ENCODE measurements at regions not wholly inside any gene's neighbourhood (a gene's known extent, or its start where the extent isn't known, plus 50 kb on each side); places are given as distances from the start of the nearest gene placed in this dataset.

DNA sequence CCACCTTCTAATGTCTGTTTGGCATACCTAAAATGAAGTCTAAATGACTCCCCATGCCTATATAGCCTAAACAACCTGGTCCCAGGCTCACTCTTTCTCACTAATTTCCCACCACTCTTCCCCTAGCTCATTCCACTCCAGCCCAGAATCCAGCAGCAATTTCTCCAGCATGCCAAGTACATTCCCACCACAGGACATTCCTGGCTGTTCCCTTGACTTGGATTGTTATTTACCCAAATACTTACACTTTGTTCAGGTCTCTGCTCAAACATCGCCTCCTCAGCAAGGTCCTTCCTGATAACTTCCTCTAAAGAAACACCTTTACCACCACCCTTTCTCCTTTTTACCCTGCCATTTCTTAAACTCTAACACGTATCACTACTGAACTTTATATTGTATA, 743.4 kb downstream of the RPS29 start:
- Mint-ChIP-seq H3K36me3 (no peaks in the 10 kb centered on the region), H3K27ac (no peak overlapping the region), H3K9me3 (peaks cover 3 to 9% of the 10 kb centered on the region in 2 donors)
- no peak for ATAC-seq
- no peak for DNase-seq (ENCODE audit: low spot score in 2 of 2)

DNA sequence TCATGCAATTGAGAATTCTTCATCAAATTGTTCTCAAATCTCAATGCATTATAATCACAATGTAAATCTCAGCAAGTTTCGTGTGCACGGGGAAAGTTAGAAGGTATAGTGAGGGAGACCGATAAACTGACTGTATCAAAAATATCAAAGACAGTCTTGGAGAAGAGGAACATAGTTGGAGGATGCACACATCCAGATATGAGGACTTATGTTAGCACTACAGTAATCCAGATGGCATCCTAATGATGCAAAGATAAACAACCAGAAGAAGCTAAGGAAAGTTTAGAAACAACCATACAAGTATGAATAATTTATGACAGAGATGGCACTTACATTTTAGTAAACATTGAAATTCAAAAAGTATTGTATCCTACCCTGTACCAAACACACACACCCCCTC, 760.1 kb downstream of the RPS29 start:
- ATAC-seq (no peak), DNase-seq (ENCODE audit: low spot score in 2 of 2) (no peak)
- H3K36me3 Mint-ChIP-seq: no peaks in the 10 kb centered on the region
- no peak overlapping the region for H3K27ac Mint-ChIP-seq
- H3K9me3 Mint-ChIP-seq: peaks cover 4 to 7% of the 10 kb centered on the region in 2 donors

DNA sequence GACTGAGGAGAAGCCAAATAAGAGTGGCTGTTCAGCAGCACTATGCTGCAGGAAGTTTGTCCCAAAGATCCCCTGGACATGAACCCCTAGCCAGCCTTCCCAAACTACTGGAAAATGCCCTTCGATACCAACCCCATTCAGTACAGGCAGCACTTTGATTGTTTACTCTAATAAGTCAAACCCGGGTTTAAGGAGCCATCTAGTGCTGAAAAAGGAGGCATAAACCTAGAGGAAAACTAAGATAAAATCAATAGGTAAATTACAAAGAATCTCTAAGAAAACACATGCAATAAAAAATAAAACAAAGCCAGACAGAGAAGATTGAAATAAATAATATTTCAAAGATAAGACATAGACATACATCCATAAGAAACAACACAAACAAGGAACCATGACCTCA, 771.6 kb downstream of the RPS29 start:
- Mint-ChIP-seq H3K27ac (no peak overlapping the region), H3K9me3 (peaks cover 5 to 8% of the 10 kb centered on the region in 2 donors), H3K36me3 (no peaks in the 10 kb centered on the region)
- DNase-seq (ENCODE audit: low spot score in 2 of 2): no peak
- no peak for ATAC-seq

DNA sequence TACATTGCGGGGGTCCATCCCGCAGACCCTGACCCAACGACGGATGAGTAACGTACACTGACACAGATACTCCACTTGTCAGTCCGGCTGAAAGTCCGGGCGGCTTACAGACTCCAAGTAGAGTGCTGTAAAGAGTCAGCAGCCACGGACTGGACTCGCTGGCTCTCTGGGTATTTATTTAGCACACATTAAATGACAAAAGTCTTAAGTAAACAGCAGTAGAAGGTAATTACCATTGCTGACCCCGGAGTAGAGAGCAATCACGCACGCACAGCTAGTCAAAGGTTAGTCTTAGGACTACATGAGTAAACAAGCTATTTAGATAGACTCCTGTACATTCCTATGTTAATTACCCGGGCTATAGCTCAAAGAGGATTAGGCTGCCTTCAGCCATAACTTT, 780.9 kb downstream of the RPS29 start:
- ATAC-seq (no peak), DNase-seq (ENCODE audit: low spot score in 2 of 2) (no peak)
- Mint-ChIP-seq H3K27ac (no peak overlapping the region), H3K9me3 (peaks cover 10 to 15% of the 10 kb centered on the region in 2 donors), H3K36me3 (no peaks in the 10 kb centered on the region)

DNA sequence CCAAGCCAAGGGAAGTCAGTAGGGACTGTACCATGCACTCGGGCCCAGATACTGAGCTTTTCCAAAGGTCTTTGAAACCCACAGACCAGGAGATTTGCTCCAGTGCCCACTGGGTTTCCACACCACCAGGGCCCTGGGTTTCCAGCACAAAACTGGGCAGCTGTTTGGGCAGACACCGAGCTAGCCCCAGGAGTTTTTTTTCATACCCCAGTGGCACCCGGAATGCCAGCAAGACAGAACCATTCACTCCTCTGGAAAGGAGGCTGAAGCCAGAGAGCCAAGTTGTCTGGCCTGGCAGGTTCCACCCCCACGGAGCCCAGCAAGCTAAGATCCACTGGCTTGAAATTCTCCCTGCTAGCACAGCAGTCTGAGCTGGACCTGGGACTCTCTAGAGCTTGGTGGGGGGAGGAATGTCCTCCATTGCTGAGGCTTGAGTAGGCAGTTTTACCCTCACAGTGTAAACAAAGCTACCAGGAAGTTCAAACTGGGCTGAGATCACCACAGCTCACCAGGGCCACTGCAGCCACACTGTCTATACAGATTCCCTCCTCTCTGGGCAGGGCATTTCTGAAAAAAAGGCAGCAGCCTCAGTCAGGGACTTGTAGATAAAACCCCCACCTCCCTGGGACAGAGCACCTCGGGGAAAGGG, 793.7 kb downstream of the RPS29 start:
- Mint-ChIP-seq H3K27ac (no peak overlapping the region), H3K36me3 (no peaks in the 10 kb centered on the region), H3K9me3 (peaks cover 21 to 23% of the 10 kb centered on the region in 2 donors)
- ATAC-seq (no peak), DNase-seq (ENCODE audit: low spot score in 2 of 2) (no peak)

DNA sequence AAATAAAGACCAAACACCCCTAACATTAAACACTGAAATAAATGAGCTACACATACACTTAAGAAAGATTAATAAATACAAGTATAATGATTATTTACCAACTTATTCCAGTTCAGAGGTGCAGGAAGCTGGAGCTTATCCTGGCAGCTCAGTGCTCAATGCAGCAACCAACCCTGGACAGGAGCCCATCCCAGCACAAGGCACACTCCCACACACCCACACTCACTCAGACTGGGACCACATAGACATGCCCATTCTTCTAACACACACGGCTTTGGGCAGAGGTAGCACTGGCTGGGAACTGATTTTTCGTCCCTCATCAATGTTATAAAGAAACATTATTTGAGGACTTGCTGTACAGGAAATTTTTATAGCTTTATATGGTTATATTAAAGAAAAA, 797.4 kb downstream of the RPS29 start:
- peaks cover 7 to 8% of the 10 kb centered on the region in 2 donors for H3K9me3 Mint-ChIP-seq
- DNase-seq (ENCODE audit: low spot score in 2 of 2) (no peak), ATAC-seq (no peak)
- H3K27ac Mint-ChIP-seq: no peak overlapping the region
- H3K36me3 Mint-ChIP-seq: no peaks in the 10 kb centered on the region

DNA sequence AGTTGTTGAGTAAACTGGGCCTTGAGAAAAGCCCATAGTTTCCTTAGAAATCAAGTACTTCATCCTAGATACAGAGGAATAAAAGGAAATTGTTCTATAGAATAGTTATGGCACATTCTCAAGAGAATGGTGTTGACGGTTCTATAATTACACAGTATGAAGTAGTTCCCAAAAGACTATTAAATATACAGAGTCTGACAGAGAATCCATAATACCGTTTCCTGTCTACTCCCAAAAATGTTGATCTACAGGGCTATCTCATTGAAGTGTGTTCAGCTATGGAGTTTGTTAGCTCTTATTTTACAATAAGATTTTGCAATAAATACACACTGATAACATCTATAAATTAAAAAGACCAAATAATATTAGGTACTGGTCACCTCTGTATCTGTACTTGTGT, 799.7 kb downstream of the RPS29 start:
- peaks cover 6 to 8% of the 10 kb centered on the region in 2 donors for H3K9me3 Mint-ChIP-seq
- no peak for ATAC-seq
- no peak for DNase-seq (ENCODE audit: low spot score in 2 of 2)
- H3K27ac Mint-ChIP-seq: no peak overlapping the region
- no peaks in the 10 kb centered on the region for H3K36me3 Mint-ChIP-seq

DNA sequence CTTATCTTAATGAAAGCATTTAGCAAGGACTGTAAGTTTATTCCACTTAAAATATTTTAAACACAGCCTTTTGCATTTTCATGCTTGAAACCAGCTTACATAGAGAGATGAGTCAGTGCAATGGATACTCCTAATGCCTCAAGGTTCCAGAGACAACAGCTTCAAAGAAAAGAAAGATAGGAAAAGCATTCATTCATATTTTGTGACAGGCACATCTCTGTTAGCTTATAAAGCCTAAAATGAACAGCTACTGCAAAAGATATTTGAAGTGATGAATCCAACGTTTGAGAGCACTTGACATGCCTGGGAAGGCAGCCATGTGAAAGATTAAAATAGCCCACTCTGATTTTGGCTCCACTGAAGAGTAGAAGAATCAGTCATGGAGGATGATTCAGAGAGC, 814.5 kb downstream of the RPS29 start:
- ATAC-seq (no peak), DNase-seq (ENCODE audit: low spot score in 2 of 2) (no peak)
- no peaks in the 10 kb centered on the region for H3K36me3 Mint-ChIP-seq
- H3K9me3 Mint-ChIP-seq: peaks cover 6 to 9% of the 10 kb centered on the region in 2 donors
- no peak overlapping the region for H3K27ac Mint-ChIP-seq

DNA sequence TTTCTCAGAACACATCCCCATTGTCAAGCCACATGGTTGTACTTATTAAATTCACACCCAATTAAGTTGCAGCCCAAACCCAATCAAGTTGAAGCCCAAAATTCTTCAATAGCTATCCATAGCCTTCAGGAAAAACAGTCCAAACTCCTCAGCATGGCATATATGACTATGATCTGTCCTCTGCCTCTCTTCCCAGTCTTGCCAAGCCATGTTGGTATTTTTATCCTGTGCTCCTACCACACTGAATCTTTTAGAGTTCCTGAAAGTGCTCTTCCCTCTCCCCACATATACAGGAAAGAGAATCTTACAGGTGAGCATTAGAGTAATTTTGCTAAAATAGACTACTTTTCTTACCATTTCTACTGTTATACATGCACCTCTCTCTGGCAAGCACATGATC, 834.9 kb downstream of the RPS29 start:
- no peak for DNase-seq (ENCODE audit: low spot score in 2 of 2)

DNA sequence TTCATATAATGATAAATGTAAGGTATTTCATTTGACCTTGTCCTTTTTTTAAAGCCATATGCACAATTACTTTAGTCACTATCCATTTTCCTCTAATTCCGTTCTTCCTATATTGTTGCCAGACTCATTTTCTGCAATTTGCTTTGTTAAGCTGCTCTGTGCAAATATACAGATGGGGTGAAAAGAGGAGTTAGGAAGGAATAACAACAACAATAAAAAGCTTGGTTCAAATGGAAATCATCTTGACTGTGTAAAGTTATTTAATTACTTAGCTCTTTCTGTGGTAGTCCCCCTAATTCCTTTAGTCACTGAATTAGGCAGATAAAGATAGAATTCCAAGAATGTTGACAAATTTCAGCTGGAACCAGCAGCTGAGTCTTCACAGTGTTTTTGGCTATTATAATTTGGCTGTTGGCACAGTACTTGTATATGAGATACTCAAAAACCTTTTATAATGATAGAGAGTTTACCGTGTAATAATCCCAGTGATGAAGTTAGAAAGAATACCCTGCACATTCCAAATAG, 838.0 kb downstream of the RPS29 start:
- DNase-seq (ENCODE audit: low spot score in 2 of 2) (no peak), ATAC-seq (no peak)
- peaks cover 9 to 11% of the 10 kb centered on the region in 2 donors for H3K9me3 Mint-ChIP-seq
- no peak overlapping the region for H3K27ac Mint-ChIP-seq
- H3K36me3 Mint-ChIP-seq: no peaks in the 10 kb centered on the region

More for the DNA sequence above, 834.9 kb downstream of the RPS29 start:
- Mint-ChIP-seq H3K36me3 (no peaks in the 10 kb centered on the region), H3K9me3 (peaks cover 5 to 22% of the 10 kb centered on the region in 2 donors), H3K27ac (no peak overlapping the region)
- ATAC-seq: no peak

DNA sequence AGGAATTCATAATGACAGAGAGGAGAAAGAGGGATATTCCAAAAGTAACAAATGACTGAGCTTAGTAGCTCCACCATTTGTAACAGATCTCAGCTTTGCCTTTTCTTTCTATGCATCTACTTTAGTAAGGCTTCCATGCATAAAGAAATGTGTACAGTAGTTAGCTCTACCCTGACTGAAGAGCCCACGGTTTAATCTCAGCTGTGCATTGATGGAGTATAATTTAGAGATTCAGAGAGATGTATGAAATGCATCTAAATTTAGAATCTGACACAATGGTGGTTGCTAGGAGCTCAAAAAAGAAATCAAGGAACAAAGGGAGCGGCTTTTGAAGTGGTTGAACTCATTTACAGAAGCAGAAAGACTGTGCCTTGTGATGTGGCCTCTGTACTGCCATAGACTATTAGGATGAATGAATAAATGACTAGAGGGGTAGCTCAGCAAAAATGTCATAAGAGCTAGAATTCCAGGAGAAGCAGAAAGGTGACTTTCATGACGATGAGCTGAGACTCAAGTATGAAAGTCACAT, 838.6 kb downstream of the RPS29 start:
- no peak for DNase-seq (ENCODE audit: low spot score in 2 of 2)
- H3K36me3 Mint-ChIP-seq: no peaks in the 10 kb centered on the region
- ATAC-seq: no peak
- H3K27ac Mint-ChIP-seq: no peak overlapping the region
- H3K9me3 Mint-ChIP-seq: peaks cover 9 to 11% of the 10 kb centered on the region in 2 donors

DNA sequence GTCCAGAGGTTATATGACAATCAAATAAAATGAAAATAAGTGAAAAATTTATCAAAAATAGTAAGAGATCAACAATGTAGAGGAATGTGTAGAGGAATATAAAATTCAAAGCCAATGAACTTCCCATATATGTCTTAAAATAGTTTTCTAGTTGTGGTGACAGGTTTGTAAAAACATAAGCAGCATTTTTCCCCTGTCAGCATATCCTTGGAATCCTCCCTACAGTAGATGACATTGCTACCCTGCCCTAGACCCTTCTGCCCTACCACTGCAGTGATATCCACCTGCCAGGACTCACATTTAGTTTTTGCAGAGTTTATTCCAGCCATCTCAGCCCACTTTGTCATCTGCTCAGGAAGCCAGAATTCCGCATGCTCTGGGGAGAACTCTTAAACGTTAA, 842.0 kb downstream of the RPS29 start:
- ATAC-seq (no peak), DNase-seq (ENCODE audit: low spot score in 2 of 2) (no peak)
- Mint-ChIP-seq H3K36me3 (no peaks in the 10 kb centered on the region), H3K9me3 (peaks cover 4 to 19% of the 10 kb centered on the region in 2 donors), H3K27ac (no peak overlapping the region)

DNA sequence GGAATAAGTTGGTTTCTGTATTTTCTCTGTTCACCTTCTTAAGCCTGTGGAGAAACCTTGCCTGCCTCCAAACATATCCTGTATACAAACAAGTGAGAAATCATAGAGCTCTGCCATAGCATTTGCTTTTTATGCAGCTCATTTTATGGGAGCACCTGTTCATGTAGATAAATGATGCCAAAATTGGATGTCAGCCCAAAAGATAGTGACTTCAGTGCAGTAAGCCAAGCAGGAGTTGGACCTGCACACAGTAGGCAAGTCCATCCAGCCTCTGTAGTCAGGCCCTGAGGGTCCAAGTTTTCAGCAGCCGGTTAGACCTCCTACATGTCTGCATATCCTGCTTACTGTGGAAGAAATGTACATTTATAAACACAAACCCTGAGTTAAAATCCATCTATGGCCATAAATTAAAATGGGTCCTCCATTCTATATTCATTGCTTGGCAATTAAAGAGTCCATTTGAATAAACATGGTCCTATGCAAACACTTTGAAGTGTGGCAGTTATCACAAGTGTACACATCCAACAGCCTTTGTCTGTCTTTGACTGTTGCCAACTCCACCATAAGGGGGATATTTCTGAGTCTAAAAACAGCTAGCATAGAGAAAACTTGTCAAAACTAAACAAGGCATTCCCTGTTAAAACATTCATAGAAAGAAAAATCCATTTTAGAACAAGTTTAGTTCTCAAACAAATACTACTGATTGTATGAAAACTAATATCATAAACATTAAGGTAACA, 847.8 kb downstream of the RPS29 start:
- H3K36me3 Mint-ChIP-seq: no peaks in the 10 kb centered on the region
- H3K27ac Mint-ChIP-seq: no peak overlapping the region
- H3K9me3 Mint-ChIP-seq: peaks cover 0 to 15% of the 10 kb centered on the region in 2 donors
- no peak for DNase-seq (ENCODE audit: low spot score in 2 of 2)
- no peak for ATAC-seq

DNA sequence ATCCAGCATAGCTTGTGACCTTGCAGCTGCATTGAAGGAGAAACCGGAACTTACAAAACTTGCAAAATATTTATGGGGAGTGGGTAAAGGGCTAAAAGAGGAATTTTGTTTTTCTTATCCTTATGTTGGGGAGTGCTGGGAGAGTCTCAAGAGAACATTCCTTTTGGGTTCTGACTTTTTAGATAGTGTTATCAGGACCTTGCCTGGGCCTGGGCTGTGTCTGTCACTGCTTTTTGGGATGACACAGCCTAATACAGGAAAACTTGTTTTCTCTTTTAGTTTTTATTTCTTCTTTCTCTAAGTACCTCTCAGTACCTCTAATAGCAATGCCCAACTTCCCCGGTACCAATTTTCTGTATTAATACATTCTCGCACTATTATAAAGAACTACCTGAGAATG, 850.6 kb downstream of the RPS29 start:
- peaks cover 0 to 10% of the 10 kb centered on the region in 2 donors for H3K9me3 Mint-ChIP-seq
- no peak for DNase-seq (ENCODE audit: low spot score in 2 of 2)
- no peaks in the 10 kb centered on the region for H3K36me3 Mint-ChIP-seq
- no peak for ATAC-seq
- no peak overlapping the region for H3K27ac Mint-ChIP-seq

DNA sequence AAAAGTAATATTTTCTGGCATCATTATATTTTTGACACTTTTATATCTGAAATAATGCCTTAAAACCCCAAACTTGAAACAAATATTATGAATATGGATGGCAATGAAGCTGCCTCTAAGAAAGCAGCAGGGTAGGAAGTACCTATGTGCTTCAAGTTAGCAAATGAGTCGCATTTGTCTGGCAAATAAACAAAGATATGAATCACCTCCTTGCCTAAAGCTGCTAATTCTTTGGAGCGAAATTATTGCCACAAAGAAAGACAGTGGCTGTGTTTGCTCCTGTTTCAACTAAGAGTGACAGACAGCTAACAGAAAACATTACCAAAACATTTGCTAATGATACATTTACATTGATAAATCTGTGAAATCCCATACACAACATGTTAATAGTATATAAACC, 854.9 kb downstream of the RPS29 start:
- Mint-ChIP-seq H3K27ac (no peak overlapping the region), H3K9me3 (peaks cover 0 to 7% of the 10 kb centered on the region in 2 donors), H3K36me3 (no peaks in the 10 kb centered on the region)
- ATAC-seq (no peak), DNase-seq (ENCODE audit: low spot score in 2 of 2) (no peak)

DNA sequence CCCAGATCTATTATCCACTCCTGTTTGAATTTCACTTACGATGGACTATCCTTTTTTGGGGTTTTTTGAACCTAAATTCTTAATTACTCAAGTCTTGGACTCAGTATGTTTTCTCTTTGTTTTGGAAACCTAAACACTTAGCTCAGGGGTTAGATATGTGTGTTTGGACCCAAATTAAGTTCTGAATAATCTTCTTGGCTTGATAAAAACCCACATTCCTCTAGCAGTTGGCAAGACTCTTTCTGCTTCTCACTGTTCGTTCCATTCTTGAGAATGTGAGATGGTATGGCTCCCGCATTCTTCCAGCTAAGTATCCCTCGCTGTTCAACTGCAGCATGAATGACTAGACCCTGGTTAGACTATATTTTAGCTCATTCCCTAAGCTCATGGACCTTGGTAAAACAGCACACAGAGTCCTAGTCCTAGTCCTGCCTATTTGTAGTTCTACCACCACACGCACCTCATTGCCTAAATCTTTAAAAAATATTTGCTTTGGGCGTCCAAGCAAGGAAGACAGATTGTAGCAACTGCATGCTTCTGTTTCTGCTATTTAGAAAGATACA, 860.0 kb downstream of the RPS29 start:
- Mint-ChIP-seq H3K9me3 (peaks cover 0 to 2% of the 10 kb centered on the region in 2 donors), H3K36me3 (no peaks in the 10 kb centered on the region), H3K27ac (no peak overlapping the region)
- no peak for ATAC-seq
- DNase-seq (ENCODE audit: low spot score in 2 of 2): no peak

DNA sequence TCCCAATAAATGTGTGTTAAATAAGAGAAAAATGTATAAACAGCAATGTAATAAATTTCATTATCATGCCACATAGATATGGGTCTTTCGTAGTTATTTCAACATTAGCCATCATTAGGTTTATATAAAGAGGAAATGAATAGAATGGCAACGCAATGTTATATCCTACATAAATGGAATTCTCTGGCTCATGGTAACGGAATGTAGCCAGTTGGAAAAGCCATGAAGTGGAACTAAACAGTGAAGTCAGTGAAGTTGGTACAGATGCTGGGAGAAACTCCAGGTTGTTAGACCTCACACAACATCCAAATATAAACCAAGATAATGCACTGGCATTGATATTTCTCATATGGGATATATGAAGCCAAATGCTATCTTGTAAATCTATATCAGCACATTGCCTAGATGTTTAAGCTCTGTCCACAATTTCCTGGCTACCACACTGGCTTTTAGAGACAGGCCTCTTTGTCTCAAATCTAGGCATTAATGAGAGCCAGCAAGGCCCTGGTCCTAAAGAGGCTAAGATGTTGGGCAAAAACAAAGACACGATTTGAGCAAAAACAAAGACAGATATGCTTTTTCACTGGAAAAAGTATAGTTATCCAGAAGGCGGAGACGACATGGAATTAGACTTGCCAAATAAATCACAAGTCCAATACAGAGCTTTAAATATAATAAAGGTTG, 861.0 kb downstream of the RPS29 start:
- Mint-ChIP-seq H3K36me3 (no peaks in the 10 kb centered on the region), H3K9me3 (peaks cover 0 to 2% of the 10 kb centered on the region in 2 donors), H3K27ac (no peak overlapping the region)
- DNase-seq (ENCODE audit: low spot score in 2 of 2): no peak
- no peak for ATAC-seq
